HEK293T (cell line): ENCODE measurements at regions not wholly inside any gene's neighbourhood (a gene's known extent, or its start where the extent isn't known, plus 50 kb on each side); places are given as distances from the start of the nearest gene placed in this dataset.

ENCODE experiments used
- CTCF ChIA-PET: fragments of 350-600 bp; formaldehyde crosslinking; extraction: SDS; loops from one replicate; lab custom pipeline; 2021; ENCODE audit warnings: antibody characterized with exemption, inconsistent platforms; lab: Yijun Ruan, JAX
- POLR2A ChIA-PET: fragments of 350-600 bp; formaldehyde crosslinking; extraction: SDS; loops from one replicate; lab custom pipeline; 2020; ENCODE audit warnings: antibody characterized with exemption, inconsistent platforms; lab: Yijun Ruan, JAX
- DNase-seq: peaks from one replicate; pipeline ENCODE4 v3.0.0; 2012; ENCODE audit warnings: mixed read lengths; ENCODE audit errors: extremely low spot score
- ARNT ChIP-seq: fragments of 450-650 bp; IDR thresholded peaks from 2 replicates; pipeline ENCODE4 v1.6.1; 2017; ENCODE audit warnings: mild to moderate bottlenecking
- BHLHE40 ChIP-seq: fragments of 450-650 bp; IDR thresholded peaks from 2 replicates; pipeline ENCODE4 v1.6.1; 2016; ENCODE audit warnings: mild to moderate bottlenecking, moderate library complexity, borderline replicate concordance
- CTBP1 ChIP-seq: fragments of 450-650 bp; IDR thresholded peaks from 2 replicates; pipeline ENCODE4 v1.6.1; 2016; ENCODE audit warnings: borderline replicate concordance
- ELF4 ChIP-seq: fragments of 450-650 bp; IDR thresholded peaks from 2 replicates; pipeline ENCODE4 v1.6.1; 2017; ENCODE audit warnings: antibody characterized with exemption
- FOXA1 ChIP-seq: fragments of 450-650 bp; IDR thresholded peaks from 2 replicates; pipeline ENCODE4 v1.6.1; 2016; ENCODE audit warnings: mild to moderate bottlenecking
- FOXK2 ChIP-seq: fragments of 450-650 bp; IDR thresholded peaks from 2 replicates; pipeline ENCODE4 v1.6.1; 2016; ENCODE audit warnings: mild to moderate bottlenecking
- FOXM1 ChIP-seq: fragments of 450-650 bp; IDR thresholded peaks from 2 replicates; pipeline ENCODE4 v1.6.1; 2017; ENCODE audit warnings: mild to moderate bottlenecking, borderline replicate concordance
- HDGF ChIP-seq: fragments of 450-650 bp; IDR thresholded peaks from 2 replicates; pipeline ENCODE4 v1.6.1; 2017; ENCODE audit warnings: antibody characterized with exemption, borderline replicate concordance
- L3MBTL2 ChIP-seq: fragments of 450-650 bp; conservative IDR thresholded peaks from 2 replicates; pipeline ENCODE4 v1.6.1; 2016; ENCODE audit warnings: mild to moderate bottlenecking
- LEF1 ChIP-seq: fragments of 450-650 bp; IDR thresholded peaks from 2 replicates; pipeline ENCODE4 v1.6.1; 2017; ENCODE audit warnings: mild to moderate bottlenecking, borderline replicate concordance
- NFRKB ChIP-seq: fragments of 450-650 bp; IDR thresholded peaks from 2 replicates; pipeline ENCODE4 v1.6.1; 2016; ENCODE audit warnings: mild to moderate bottlenecking, moderate library complexity
- PKNOX1 ChIP-seq: fragments of 450-650 bp; IDR thresholded peaks from 2 replicates; pipeline ENCODE4 v1.6.1; 2016
- SP1 ChIP-seq: fragments of 450-650 bp; IDR thresholded peaks from 2 replicates; pipeline ENCODE4 v1.6.1; 2017
- SUZ12 ChIP-seq: fragments of 450-650 bp; IDR thresholded peaks from 2 replicates; pipeline ENCODE4 v1.6.1; 2016; ENCODE audit warnings: mild to moderate bottlenecking
- TARDBP ChIP-seq: fragments of 450-650 bp; IDR thresholded peaks from 2 replicates; pipeline ENCODE4 v1.6.1; 2016
- ZNF384 ChIP-seq: fragments of 450-650 bp; IDR thresholded peaks from 2 replicates; pipeline ENCODE4 v1.6.1; 2016

GRCh38 chr9:89743573-89744254 is 138.9 kb downstream of the GADD45G start:
- ChIA-PET CTCF (interaction anchor here (0.9 kb wide), 1 partner anchor 141 kb away, joined by 4 read pairs; no protein-coding TSS in a partner anchor), POLR2A (interaction anchor here (1.2 kb wide), 1 partner anchor 139 kb away, joined by 3 read pairs; the partner anchor contains the start of gene GADD45G)
- DNase-seq = no peak
- TF ChIP-seq ARNT (no peak), FOXA1 (no peak), TARDBP (no peak), ELF4 (no peak), ZNF384 (no peak), LEF1 (no peak), SUZ12 (no peak), L3MBTL2 (no peak), FOXK2 (no peak), SP1 (no peak), HDGF (no peak), PKNOX1 (no peak), BHLHE40 (no peak)

- ChIA-PET POLR2A (interaction anchor here (1.2 kb wide), 1 partner anchor 139 kb away, joined by 3 read pairs; the partner anchor contains the start of gene GADD45G), CTCF (interaction anchor here (0.9 kb wide), 1 partner anchor 141 kb away, joined by 4 read pairs; no protein-coding TSS in a partner anchor)
- TF ChIP-seq ARNT (no peak), SUZ12 (no peak), TARDBP (no peak), ZNF384 (no peak), FOXA1 (no peak), CTBP1 (no peak), SP1 (no peak), L3MBTL2 (no peak), BHLHE40 (no peak), FOXM1 (no peak), HDGF (no peak), ELF4 (no peak), LEF1 (no peak), NFRKB (no peak), FOXK2 (no peak), PKNOX1 (no peak)
- no peak for DNase-seq
Observed at GRCh38 chr9:89744255-89744648, 139.4 kb downstream of the GADD45G start.

GRCh38 chr9:89744730-89745129 is 139.9 kb downstream of the GADD45G start:
- ChIA-PET CTCF (no interaction called here), POLR2A (interaction anchor here (1.2 kb wide), 1 partner anchor 140 kb away, joined by 3 read pairs; the partner anchor contains the start of gene GADD45G)
- no peak for TF ChIP-seq FOXM1
- no peak for TF ChIP-seq ARNT
- no peak for TF ChIP-seq ELF4
- TF ChIP-seq FOXA1 = no peak
- no peak for TF ChIP-seq FOXK2
- no peak for TF ChIP-seq TARDBP
- TF ChIP-seq SP1 = no peak
- TF ChIP-seq LEF1 = no peak
- TF ChIP-seq PKNOX1 = no peak
- TF ChIP-seq ZNF384 = no peak
- no peak for DNase-seq

- TF ChIP-seq FOXK2 (no peak), SUZ12 (no peak), SP1 (no peak), CTBP1 (no peak), FOXM1 (no peak), L3MBTL2 (no peak), FOXA1 (no peak), BHLHE40 (no peak), PKNOX1 (no peak), HDGF (no peak), LEF1 (no peak), ARNT (no peak), ZNF384 (no peak), NFRKB (no peak)
- ChIA-PET CTCF (no interaction called here), POLR2A (no interaction called here)
- DNase-seq = no peak
Observed at GRCh38 chr9:89745601-89746376, 141.0 kb downstream of the GADD45G start.

- no peak for TF ChIP-seq BHLHE40
- TF ChIP-seq PKNOX1 = no peak
- TF ChIP-seq ARNT = no peak
- TF ChIP-seq SUZ12 = no peak
- no peak for TF ChIP-seq CTBP1
- no peak for TF ChIP-seq FOXA1
- no peak for TF ChIP-seq FOXK2
- no peak for TF ChIP-seq ELF4
- no peak for TF ChIP-seq LEF1
- no peak for TF ChIP-seq FOXM1
- no peak for TF ChIP-seq TARDBP
- no peak for TF ChIP-seq HDGF
- TF ChIP-seq NFRKB = no peak
- TF ChIP-seq L3MBTL2 = no peak
- TF ChIP-seq ZNF384 = no peak
- TF ChIP-seq SP1 = no peak
- CTCF ChIA-PET = no interaction called here
- DNase-seq = no peak
- POLR2A ChIA-PET = no interaction called here
Observed at GRCh38 chr9:89746385-89747116, 141.7 kb downstream of the GADD45G start.
